ENCODE measurements at regions not wholly inside any gene's neighbourhood (a gene's known extent, or its start where the extent isn't known, plus 50 kb on each side); places are given as distances from the start of the nearest gene placed in this dataset.

DNA sequence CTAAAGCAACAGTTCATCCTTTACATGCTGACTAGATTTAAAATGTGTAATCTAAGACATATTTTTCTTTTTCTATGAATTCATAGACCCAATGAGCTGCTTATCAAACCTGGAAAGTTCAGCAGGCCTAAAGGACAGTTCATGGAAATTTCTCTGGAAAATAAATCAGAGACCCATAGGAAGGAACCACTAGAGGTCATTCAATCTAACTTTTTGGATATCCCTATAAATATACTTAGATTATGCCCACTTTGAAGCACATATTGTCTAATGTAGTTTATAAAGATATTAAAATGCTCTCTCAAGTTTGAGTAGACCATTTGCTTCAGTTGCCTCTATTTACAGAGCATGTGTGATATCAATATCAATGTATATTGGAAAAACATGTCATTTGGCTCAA is 473.0 kb downstream of the FAT4 start:
- Histone ChIP-seq H3K36me3 (replicated peaks in 1 of 2; ENCODE audit: control extremely low read depth in 1 of 2, control insufficient read depth in 1 of 2, extremely low read depth in 1 of 2, insufficient read depth in 2 of 2, low read length in 1 of 2) (no peaks in the 10 kb centered on the region), H3K4me3 (ENCODE audit: control extremely low read depth in 1 of 5, extremely low read depth in 1 of 5, insufficient read depth in 1 of 5, low read depth in 2 of 5, low read length in 4 of 5) (no peak overlapping the region), H4K20me1 (ENCODE audit: control insufficient read depth, insufficient read depth, low read length, poor library complexity, severe bottlenecking) (no peaks in the 10 kb centered on the region), H3K27me3 (replicated peaks in 1 of 4; ENCODE audit: control extremely low read depth in 1 of 4, control insufficient read depth in 3 of 4, insufficient read depth in 4 of 4, low read length in 3 of 4) (no peaks in the 10 kb centered on the region), H3K4me1 (ENCODE audit: control insufficient read depth in 2 of 2, insufficient read depth in 2 of 2, low read length in 2 of 2) (no peaks in the 10 kb centered on the region), H3K79me2 (ENCODE audit: control insufficient read depth, insufficient read depth, low read length) (no peaks in the 10 kb centered on the region), H3K9me3 (ENCODE audit: control extremely low read depth in 1 of 3, control insufficient read depth in 2 of 3, insufficient read depth in 1 of 3, low read length in 2 of 3) (no peaks in the 10 kb centered on the region), H3K27ac (ENCODE audit: low read length in 2 of 2) (no peak overlapping the region), H3K9ac (ENCODE audit: low read length) (no peak overlapping the region), H2AFZ (ENCODE audit: insufficient read depth, low read depth, low read length, poor library complexity, severe bottlenecking) (no peak overlapping the region), H3K4me2 (replicated peaks; ENCODE audit: low read depth, low read length, poor library complexity, severe bottlenecking) (no peak overlapping the region)
- no peaks in the 10 kb centered on the region for H3K4me1 Mint-ChIP-seq
- CTCF ChIA-PET, result no interaction called here
- no peak overlapping the region for H3K4me3 Mint-ChIP-seq
- no peak overlapping the region for H3K27ac Mint-ChIP-seq
- TF ChIP-seq, protein P1, sequence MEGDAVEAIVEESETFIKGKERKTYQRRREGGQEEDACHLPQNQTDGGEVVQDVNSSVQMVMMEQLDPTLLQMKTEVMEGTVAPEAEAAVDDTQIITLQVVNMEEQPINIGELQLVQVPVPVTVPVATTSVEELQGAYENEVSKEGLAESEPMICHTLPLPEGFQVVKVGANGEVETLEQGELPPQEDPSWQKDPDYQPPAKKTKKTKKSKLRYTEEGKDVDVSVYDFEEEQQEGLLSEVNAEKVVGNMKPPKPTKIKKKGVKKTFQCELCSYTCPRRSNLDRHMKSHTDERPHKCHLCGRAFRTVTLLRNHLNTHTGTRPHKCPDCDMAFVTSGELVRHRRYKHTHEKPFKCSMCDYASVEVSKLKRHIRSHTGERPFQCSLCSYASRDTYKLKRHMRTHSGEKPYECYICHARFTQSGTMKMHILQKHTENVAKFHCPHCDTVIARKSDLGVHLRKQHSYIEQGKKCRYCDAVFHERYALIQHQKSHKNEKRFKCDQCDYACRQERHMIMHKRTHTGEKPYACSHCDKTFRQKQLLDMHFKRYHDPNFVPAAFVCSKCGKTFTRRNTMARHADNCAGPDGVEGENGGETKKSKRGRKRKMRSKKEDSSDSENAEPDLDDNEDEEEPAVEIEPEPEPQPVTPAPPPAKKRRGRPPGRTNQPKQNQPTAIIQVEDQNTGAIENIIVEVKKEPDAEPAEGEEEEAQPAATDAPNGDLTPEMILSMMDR (IDR thresholded peaks at IDR 0.05), result no peak
- TF ChIP-seq EZH2 (IDR thresholded peaks at IDR 0.05; ENCODE audit: borderline replicate concordance, insufficient read depth, low read depth, low read length, poor library complexity, severe bottlenecking), result no peak
- intact Hi-C loops (cut with micrococcal nuclease), result no loop called here
- POLR2A ChIA-PET, result no interaction called here
- DNase-seq (no peak), ATAC-seq (ENCODE audit: low read depth) (no peak)
- H3K9me3 Mint-ChIP-seq (ENCODE audit: insufficient read depth), result no peaks in the 10 kb centered on the region
- H3K27me3 Mint-ChIP-seq, result no peaks in the 10 kb centered on the region

- H3K4me1 ChIP-seq (ENCODE audit: control insufficient read depth in 2 of 2, insufficient read depth in 2 of 2, low read length in 2 of 2), result no peaks in the 10 kb centered on the region
- Mint-ChIP-seq H3K27ac (no peak overlapping the region), H3K9me3 (ENCODE audit: insufficient read depth) (no peaks in the 10 kb centered on the region), H3K4me3 (no peak overlapping the region), H3K27me3 (no peaks in the 10 kb centered on the region), H3K4me1 (no peaks in the 10 kb centered on the region)
- no peak overlapping the region for H3K9ac ChIP-seq (ENCODE audit: low read length)
- intact Hi-C loops (cut with micrococcal nuclease), result no loop called here
- ChIA-PET CTCF (no interaction called here), POLR2A (no interaction called here)
- H3K27me3 ChIP-seq (replicated peaks in 1 of 4; ENCODE audit: control extremely low read depth in 1 of 4, control insufficient read depth in 3 of 4, insufficient read depth in 4 of 4, low read length in 3 of 4), result no peaks in the 10 kb centered on the region
- H2AFZ ChIP-seq (ENCODE audit: insufficient read depth, low read depth, low read length, poor library complexity, severe bottlenecking), result no peak overlapping the region
- H3K27ac ChIP-seq (ENCODE audit: low read length in 2 of 2), result no peak overlapping the region
- H3K79me2 ChIP-seq (ENCODE audit: control insufficient read depth, insufficient read depth, low read length), result no peaks in the 10 kb centered on the region
- no peaks in the 10 kb centered on the region for H3K9me3 ChIP-seq (ENCODE audit: control extremely low read depth in 1 of 3, control insufficient read depth in 2 of 3, insufficient read depth in 1 of 3, low read length in 2 of 3)
- no peaks in the 10 kb centered on the region for H4K20me1 ChIP-seq (ENCODE audit: control insufficient read depth, insufficient read depth, low read length, poor library complexity, severe bottlenecking)
- DNase-seq (no peak), ATAC-seq (ENCODE audit: low read depth) (no peak)
- no peak for TF ChIP-seq EZH2 (IDR thresholded peaks at IDR 0.05; ENCODE audit: borderline replicate concordance, insufficient read depth, low read depth, low read length, poor library complexity, severe bottlenecking)
- TF ChIP-seq, protein P1 (IDR thresholded peaks at IDR 0.05), result no peak
- H3K4me2 ChIP-seq (replicated peaks; ENCODE audit: low read depth, low read length, poor library complexity, severe bottlenecking), result no peak overlapping the region
- no peak overlapping the region for H3K4me3 ChIP-seq (ENCODE audit: control extremely low read depth in 1 of 5, extremely low read depth in 1 of 5, insufficient read depth in 1 of 5, low read depth in 2 of 5, low read length in 4 of 5)
- H3K36me3 ChIP-seq (replicated peaks in 1 of 2; ENCODE audit: control extremely low read depth in 1 of 2, control insufficient read depth in 1 of 2, extremely low read depth in 1 of 2, insufficient read depth in 2 of 2, low read length in 1 of 2), result no peaks in the 10 kb centered on the region
Observed at GRCh38 chr4:125789023-125789422, 474.3 kb downstream of the FAT4 start.

All from B cell (primary cell).